Hepatic stellate cell (primary cell): ENCODE measurements at regions not wholly inside any gene's neighbourhood (a gene's known extent, or its start where the extent isn't known, plus 50 kb on each side); places are given as distances from the start of the nearest gene placed in this dataset.

ENCODE experiments used
- DNase-seq: peaks from one replicate; pipeline ENCODE4 v3.0.0; 2011; ENCODE audit warnings: low spot score

DNA sequence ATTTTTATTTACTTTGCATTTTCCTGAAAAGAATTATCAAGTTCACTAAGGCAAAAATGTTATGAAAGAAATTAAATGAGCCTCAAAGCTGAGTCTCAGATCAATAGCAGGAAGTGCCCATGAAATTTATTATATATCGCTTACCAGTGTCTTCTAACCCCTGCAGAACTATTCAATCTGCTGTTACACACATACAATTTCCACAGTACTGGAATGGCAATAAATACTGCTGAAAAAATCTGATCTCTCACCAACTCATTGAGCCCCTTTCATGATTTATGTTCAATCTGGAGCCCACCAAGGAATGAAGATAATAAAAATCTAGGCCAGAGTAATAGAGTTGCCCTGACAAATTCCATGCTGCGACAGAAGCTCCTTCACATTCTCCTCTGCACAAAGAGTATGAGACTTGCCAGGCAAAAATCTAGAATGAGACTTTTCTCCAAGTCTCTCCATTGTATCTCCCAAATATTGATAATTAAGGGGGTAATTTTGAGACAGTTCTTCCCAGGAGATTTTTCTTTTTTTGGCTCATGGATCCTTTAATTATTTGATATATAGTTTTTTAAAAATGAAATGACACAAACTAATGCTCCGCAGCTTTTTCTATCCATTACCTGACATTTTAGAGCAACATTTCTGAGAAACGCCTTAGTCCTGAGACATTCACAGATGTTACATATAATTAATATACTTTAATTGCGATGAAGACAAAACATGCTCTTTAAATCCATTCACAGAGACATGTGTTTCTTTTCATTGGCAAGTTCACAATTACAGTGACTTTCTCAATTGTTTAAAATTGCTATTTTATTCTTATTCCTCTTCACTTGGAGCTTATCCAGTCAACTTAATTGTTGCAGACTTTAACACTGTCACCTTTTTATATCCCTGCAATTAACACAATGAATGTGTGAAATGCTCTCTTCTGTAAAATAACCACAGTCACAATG is 1020.4 kb downstream of the CBLN2 start:
- no peak for DNase-seq

DNA sequence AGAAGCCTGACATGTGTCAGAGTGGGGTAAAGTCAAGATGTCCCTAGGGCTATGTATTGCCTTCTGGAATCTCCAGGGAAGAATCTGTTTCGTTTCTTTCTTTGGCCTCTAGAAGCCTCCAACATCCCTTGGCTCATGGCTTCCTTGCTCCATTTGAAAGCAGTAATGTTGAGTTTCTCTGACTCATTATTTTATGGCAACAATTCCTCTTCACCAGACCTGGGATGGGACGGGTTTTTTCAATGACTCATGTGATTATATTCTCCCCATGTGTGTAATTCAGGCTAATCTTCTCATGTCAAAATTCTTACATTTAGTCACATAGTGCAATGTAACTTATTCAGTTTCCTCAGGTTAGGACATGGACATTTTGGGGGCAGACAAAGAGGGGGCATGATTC is 1038.6 kb downstream of the CBLN2 start:
- DNase-seq, result no peak

DNA sequence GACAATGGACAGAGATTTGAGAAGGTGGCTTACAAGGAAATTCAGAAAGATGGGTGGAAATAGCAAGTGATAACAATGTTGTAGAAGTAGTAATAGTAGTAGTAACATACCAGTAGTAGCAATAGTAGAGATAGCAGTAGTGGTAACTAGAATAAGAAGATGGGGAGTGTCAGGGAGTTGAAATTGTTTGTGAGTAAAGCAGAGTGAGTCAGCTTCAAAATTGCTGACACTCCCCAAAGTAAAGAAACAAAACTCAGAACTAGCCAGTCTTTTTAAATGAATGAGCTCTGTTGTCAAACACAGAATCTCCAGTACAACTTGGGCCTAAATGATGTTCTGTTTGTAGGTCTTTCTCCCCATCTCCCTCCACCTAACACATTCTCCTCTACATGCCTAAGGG is 1040.9 kb downstream of the CBLN2 start:
- no peak for DNase-seq

DNA sequence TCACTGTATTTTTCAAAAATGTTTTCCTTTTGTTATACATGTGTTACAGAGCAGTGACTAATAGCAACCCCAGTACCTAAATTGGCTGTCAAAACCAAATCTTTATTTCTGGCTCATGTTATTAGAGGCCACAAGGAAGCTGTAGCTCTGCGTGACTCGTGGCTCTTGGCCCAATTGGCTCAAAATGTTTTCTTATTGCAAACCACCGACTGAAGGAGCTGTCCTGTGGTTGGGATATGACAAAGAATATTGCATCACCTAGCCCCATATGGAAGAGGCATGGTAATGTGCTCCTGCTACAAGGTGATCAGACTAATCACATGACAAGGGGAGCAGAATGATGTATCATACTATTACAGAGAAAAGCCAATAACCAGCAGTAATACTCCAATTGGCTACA is 1058.5 kb downstream of the CBLN2 start:
- DNase-seq, result no peak

DNA sequence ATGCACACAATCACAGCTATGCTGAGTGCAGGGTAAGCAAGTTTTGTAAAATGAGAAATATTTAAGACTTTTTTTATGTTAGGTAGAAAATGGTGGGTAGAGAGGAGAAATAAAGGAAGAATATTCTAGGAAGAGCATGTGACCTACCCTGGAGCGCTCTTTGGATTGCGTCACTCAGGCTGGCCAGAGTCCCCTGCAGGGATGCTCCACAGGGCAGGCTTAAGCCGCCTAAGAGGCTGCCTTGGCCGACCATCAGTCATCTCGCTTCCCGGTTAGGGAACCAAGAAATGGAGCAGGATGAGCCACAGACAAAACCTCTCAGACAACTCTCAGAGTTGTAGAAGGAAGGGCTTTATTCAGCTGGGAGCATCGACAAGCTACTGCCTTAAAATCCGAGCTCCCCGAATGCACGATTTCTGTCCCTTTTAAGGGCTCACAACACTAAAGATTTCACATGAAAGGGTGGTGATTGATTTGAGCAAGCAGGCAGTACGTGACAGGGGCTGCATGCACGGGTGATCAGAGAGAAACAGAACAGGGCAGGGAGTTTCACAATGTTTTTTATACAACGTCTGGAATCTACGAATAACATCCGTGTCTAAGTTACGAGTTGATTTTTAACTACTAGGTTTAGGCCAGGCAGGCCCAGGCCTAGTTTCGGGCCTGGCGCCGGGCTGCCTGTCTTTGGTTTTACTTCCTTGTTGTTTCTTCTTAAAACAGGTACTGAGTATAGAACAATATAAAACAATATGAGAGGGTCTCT is 1072.0 kb downstream of the CBLN2 start:
- DNase-seq, result no peak

DNA sequence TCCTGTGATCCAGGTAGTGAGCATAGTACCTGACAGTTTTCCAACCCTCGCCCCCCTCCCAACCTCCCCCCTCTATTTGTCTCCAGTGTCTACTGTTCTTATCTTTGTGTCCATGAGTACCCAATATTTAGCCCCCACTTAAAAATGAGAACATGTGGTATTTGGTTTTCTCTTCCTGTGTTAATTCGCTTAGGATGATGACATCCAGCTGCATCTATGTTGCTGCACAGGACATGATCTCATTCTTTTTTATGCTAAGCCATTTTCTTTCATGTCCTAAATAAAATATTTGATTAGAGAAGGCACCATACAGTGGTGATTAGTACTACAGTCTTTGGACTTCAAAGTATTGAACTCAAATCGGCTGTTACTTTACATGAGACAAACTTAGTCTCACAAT is 1087.9 kb downstream of the CBLN2 start:
- DNase-seq, result no peak

DNA sequence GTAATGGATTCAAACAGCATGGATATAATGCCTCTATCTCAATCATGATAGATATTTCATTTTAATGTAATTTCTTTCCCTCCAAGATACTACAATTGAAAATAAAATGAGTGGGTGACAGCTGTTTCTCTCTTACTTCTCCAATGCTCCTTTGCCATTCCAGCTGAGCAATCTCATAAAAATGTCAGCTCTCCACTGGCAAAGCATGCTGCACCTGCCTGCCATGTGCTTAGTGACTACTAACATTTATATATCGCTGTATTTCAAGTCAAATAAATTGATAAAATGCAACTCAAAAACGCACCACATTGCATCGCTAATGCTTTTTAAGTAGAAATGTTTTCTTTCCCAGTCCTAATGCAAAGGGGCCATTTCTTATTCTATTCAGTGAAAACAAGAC is 1093.9 kb downstream of the CBLN2 start:
- DNase-seq, result no peak

DNA sequence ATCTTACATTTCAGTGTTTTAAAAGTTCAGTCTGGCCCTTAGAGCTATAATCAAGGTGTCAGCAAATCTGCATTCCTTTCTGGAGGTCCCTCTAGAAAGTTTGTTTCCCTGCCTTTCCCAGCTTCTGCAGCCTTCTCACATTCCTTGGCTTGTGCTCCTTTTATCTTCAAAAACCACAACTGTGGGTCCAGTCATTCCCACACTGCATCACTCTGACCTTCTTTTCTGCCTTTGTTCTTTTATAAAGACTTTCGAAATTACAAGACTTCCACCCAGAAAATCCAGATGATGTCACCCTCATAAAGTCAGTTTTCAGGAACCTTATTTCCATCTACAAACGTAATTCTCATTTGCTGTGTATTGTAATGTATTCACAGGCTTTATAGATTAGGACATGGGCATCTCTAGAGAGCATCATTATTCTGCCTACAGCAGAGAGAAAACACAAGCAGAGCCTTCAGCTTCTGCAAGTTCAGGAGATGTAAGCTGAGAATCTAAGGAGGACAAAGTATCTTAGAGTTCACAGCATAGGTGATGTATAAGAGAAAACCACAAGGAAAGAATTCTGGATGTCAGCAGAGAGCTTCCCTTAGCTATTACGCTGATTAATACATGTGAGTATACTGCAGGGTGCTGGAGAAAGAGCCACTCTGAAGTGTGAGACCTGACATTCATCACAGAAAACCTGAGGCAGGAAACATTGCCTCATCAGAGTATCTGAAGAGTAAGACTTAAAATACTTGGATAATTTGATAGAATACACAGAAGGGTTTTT is 1100.2 kb downstream of the CBLN2 start:
- no peak for DNase-seq

DNA sequence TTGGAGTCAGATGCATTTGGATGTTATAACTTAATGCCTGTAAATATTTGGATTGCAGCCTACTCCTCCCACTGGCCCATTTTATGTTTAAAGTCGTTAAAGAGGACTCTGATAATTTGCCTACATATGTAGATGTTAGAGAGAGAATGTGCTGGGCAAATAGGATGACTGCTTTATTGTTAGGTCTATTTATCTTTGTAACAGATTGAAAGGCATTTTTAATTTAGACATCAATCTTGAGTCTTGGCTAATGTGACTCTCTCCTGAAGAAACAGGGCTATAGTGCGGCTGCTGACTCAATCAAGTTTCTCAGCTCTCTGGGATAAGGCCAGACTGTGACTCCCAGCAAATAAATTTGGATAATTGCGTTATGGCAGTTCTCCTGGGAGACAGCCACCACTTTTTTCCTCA is 1101.4 kb downstream of the CBLN2 start:
- no peak for DNase-seq

DNA sequence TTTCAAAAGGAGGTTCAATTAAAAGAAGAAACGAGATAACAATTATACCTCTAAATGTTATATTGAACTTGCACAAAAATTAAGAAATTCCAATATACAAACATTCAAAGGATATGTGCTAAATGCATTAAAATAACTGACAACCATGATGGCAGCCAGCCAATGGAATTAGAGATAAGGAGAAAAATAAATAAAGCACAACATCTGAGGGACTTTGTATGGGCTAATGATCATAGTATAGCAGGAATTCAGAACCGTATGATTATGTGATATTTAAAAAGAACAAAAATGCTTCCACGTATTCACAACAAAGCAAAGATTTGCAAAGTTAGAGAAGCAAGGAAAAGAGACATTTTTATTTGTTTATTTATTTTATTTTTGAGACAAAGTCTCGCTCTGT is 1103.0 kb downstream of the CBLN2 start:
- no peak for DNase-seq

DNA sequence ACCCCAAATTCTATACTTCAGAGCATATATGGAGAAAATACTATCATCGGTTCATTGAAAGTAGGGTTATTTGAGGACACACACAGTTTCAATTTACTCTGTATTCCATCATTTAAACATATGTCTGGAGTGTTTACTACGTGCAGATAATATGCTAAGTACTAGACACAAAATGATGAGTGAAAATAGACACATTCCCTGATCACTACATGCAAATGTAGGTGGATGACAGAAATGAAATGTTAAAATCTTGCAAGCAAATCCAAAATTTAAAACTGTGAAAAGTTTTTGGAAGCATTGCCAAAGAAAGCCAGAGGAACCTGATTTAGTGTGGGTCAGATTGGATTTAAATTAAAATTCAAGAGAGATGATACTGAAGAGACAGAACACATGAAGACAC is 1106.6 kb downstream of the CBLN2 start:
- DNase-seq, result no peak

DNA sequence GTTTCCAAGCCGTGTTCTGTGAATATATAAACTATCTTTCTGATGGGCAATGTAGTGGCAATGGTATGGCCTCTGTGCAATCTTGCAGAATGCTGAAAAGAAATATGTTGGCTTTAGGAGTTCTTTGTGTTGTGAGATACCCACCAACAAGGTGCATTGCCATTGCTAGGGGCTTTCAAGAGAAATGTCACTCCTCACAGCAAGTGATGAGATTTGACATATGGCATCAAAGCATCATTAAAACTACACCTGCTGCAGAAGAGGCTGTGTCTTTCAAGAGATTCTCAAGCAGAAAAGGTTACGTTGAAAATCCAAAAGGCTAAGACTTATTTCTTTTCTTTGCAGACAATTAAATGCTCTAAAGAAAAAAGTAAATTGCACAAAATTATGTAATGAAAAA is 1110.8 kb downstream of the CBLN2 start:
- DNase-seq, result no peak

DNA sequence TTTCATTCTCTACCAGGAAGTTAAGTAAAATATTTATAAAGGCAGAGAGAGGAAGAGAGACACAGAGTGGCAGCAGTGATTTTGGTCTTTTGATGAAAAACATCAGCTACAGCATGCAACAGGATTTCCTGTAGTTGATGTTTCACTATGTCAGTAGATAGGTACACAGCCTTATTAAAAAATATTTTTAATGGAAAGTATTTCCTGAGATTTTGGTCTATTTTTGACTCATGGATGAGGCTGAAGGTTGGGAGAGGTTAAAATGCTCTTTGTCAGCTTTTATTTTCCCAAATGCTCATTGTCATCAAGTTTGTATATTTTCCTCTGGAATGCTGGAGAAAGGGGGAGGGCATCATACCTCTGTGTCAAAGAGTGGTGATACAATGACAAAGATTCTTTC is 1112.5 kb downstream of the CBLN2 start:
- DNase-seq, result no peak

DNA sequence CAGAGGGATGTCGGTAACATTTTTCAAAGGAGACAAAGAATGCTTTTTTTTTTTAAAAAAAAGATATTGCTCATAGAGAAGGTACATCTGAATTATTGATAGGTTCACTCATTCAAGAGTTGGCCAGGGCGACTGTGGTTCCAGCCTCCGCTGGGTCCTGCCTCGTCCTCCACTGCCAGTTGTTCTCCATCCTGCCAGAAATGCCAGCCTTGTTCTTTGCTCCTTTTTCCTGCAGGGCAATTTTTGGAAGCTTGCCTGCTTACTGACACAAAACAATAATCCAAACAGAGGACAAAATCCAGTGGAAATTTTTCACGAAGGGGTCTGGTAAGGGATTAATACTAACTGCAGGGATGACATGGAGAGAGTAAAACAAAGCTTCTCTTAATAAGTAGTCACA is 1113.0 kb downstream of the CBLN2 start:
- DNase-seq, result no peak

DNA sequence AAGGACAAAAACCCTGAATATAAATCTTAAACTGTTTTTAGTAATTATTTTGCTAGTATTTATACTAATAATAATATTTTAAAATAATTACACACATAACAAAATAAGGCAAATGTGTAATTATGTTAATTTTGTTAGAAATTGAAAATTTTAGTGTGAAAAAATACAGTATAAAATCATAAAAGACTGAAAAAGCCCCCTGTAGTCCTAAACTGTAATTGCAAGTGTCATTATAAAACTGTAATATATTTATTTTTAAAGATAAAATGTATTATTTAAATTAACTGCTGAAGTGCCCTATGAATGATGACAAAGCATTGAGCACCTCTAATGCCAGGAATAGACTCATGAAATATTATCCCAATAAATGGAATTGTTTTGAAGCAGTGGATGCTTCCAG is 1117.7 kb downstream of the CBLN2 start:
- DNase-seq, result no peak

DNA sequence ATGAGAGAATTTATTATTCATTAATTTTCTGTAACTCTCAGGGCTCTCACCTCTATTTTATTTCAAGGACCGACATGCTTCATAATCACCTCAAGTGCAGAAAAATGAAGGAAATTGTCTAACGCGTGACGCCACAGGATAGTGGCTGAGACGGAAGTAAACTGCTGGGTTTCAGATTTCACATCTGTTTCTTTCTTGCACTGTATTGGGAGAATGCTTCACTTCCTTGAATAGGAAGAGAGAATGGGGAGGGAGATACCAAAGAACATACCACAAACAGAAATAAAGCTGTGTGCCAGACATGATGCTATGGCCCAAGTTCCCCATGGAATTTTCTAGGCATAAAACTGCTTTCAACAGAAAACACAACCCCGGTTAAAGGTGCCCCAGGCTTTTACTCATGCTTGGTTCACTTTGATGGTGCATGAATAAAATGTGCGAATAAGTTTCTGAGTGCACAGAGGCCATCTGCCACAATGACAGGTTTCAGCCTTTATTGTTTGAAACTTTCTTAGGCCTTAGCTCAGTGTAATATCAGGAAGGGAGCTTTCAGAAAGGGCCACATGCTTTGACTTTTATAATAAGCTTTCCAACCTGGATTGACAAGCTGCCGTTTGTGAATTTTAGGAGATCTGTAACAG is 1116.4 kb downstream of the SOCS6 start:
- no peak for DNase-seq

DNA sequence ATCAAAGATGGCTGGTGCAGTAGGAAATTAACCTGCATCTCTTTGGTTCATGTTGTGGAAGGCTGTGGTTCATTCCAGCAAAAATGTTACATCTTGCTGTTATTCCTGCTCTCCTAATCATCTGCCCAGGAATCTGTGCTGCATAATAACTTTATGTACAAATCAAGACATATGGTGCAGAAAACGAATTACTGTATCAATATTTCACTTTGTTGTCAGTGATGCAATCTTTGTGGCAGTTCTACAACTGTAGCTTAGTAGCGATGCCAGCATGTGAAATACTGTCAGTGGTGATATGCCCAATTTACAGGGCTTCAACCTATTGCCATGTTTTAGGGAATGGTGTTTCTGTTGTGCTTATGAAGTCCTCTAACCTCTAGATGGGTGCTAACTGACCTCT is 1114.7 kb downstream of the SOCS6 start:
- no peak for DNase-seq

DNA sequence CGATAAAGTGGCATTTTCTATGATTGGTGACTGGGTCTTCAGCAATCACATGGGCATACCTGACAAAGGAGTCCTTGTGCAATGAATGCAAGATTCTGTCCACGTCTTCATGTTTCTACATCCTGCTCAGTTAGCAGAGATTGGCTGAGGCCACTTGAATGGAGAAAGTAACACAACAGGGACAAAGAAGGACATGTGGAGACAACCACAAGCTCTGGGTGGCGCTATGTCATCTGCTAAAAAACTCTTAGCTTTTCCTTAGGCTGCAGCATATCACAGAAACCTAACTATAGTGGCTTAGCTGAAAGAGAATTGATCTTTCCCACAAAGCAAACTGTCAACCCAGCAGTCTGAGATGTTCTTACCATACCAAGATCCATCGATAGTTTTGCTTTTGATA is 1109.7 kb downstream of the SOCS6 start:
- DNase-seq, result no peak

DNA sequence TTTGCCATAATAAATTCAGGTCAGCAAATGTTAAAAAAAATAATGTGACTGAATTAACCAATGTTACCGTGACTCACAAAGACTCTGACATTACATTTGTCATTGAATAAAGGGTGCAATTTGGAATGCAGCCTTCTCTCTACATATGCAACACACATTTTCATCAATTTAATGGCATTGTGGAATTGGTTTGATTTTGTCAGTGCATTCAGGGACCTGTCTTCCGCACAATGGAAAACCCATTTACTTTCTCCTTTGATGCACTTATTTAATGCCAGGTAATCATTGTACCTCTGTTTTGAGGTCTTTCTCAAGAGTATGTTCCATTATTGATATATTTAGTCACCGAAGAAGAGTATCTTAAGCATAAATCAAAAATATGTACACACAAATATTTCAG is 1099.3 kb downstream of the SOCS6 start:
- no peak for DNase-seq

DNA sequence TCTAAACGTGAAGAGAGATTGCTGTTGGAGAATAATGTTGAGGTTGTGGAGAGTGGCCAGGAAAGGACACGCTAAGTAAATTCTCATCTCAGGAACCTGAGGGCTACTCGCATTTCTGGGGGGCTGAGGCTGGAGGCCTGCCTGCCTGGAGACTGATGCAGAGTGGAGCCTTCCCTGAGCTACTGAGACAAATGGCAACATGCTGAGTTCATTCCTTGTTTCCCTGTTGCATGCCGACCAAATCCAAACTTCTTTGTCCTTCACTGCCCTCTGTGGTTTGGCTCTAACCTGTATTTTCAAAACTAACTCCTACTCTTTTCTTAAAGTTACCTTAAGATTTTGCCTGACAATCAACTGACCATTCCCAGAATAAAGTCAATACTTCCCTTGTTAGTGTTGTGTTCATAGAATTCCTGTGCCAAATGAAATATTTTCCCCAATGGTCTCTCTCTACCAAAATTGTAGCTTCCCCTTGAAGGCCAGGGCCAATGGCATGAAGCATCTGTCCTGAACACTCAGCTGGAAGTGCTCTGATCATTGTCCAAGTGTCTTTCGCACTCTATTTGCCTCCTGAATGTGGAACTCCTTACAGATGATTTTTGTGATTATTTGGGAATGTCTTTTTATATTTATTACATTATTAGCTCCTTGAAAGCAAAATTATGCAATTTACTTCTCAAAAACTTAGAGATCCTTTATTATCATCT is 1085.6 kb downstream of the SOCS6 start:
- DNase-seq, result no peak

DNA sequence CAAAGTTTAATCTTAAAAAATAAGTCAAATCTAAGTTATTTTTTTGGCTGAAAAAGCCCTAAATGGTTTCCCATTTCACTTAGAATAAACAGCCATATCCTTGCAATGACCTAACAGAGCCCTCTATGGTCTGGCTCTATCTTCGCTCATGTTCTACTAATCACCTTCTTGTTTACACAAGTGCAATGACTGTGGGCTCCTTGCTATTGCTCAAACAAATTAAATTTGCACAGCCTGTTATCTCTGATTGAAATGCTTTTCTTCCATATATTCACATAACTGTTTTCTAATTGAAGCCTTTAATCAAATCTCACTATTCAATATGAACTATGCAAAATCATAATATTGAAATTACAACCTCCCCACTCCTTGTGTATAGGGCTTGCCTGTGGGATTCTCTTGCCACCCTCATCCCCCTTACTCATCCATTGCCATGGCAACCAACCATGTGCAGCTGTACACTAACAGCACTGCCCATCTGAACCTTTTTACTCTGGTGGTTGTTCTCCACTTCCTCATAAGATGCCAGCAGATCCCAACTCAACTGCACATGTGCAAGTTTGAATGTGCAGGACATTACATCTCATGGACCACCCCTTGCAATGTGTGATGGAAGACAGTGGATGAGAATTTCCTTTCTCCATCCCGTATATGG is 1083.2 kb downstream of the SOCS6 start:
- no peak for DNase-seq
